ENCODE measurements at regions not wholly inside any gene's neighbourhood (a gene's known extent, or its start where the extent isn't known, plus 50 kb on each side); places are given as distances from the start of the nearest gene placed in this dataset.

DNA sequence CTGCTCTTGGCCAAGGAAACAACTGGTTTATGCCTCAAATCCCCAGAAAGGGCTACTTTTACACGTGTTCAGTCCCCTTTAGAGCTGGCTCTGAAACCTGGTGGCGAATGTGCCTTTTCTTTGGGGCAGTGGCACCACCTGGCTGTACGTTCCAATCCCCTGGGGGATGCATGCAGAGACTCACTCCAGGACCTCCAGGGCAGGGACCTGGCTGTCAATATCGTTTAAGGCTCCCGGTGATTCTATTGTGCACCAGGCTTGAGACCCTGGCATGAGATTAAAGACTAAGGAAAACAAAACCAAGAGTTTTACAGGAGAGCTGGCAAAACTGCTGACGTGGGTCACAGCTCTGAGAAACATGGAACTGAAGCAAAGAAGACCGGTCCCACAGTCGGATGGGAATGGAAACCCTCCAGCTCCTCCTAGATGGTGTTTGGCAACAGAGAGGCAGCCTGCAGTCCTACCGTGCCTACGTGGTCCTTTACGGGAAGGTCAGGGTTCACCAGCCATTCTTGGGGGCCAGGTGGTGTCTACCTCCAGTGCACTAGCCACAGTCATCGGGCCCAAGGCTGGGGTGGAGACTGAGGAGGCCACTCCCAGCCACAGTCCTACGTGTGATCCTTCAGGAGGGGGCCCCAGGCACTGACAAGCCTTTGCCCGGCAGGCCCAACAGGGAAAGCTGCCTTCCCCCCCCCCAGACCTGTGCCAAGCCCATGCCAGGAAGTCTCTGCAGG is 203.3 kb upstream of the CST7 start:
- TF ChIP-seq CTCF (IDR thresholded peaks at IDR 0.05) (no peak), POLR2A (IDR thresholded peaks at IDR 0.05) (no peak)

Measured in gastroesophageal sphincter (tissue), 3 donors.